GM12873 (cell line): ENCODE measurements at regions not wholly inside any gene's neighbourhood (a gene's known extent, or its start where the extent isn't known, plus 50 kb on each side); places are given as distances from the start of the nearest gene placed in this dataset.

Experiments
- CTCF ChIP-seq: IDR thresholded peaks from 2 replicates; pipeline ENCODE4 v1.5.1; 2012; ENCODE audit warnings: low read depth, mild to moderate bottlenecking, moderate library complexity, low read length, control low read depth; ENCODE audit not compliant: insufficient read depth; ENCODE audit errors: missing control alignments

GRCh38 chr1:199728345-199728744 lies 299.2 kb upstream of the NR5A2 start:
- TF ChIP-seq CTCF, result no peak

- TF ChIP-seq CTCF, result no peak
Observed at GRCh38 chr1:199733125-199733524, 294.4 kb upstream of the NR5A2 start.

- TF ChIP-seq CTCF, result no peak
Observed at GRCh38 chr1:199734186-199734585, 293.3 kb upstream of the NR5A2 start.

GRCh38 chr1:199735660-199736059 lies 291.9 kb upstream of the NR5A2 start:
- no peak for TF ChIP-seq CTCF

GRCh38 chr1:199736646-199737045 lies 290.9 kb upstream of the NR5A2 start:
- TF ChIP-seq CTCF, result no peak

GRCh38 chr1:199741586-199741985 lies 285.9 kb upstream of the NR5A2 start:
- no peak for TF ChIP-seq CTCF

GRCh38 chr1:199742547-199742946 lies 285.0 kb upstream of the NR5A2 start:
- no peak for TF ChIP-seq CTCF
